22Rv1 (cell line): ENCODE measurements at regions not wholly inside any gene's neighbourhood (a gene's known extent, or its start where the extent isn't known, plus 50 kb on each side); places are given as distances from the start of the nearest gene placed in this dataset.

Experiments used
- ZFX ChIP-seq: fragments of 450-650 bp; IDR thresholded peaks from 2 replicates; pipeline ENCODE4 v1.6.1; 2017; ENCODE audit warnings: antibody characterized with exemption, borderline replicate concordance
- TF ChIP-seq, protein P1 (sequence below): fragments of 450-650 bp; IDR thresholded peaks from 2 replicates; pipeline ENCODE4 v1.5.1; 2017; ENCODE audit warnings: mild to moderate bottlenecking

DNA sequence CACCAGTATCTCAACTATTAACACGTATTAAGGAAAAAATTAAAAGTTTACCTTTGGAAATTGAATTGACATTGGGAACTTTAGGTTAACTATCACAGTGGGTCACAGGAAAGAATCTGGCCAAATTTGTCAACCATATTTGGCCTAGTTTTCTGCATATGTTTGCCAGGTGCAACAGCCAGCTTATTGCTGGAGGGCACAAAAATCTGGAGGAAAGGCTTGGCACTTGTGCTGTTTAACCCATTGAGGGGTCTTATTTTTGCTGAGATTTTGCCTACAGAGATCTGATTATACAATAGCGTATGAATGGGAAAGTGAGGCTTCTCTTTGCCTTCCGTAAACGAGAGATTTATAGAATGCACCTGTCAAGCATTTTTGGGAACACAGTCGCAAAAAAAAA is 190.4 kb downstream of the PRL start:
- TF ChIP-seq, protein P1, sequence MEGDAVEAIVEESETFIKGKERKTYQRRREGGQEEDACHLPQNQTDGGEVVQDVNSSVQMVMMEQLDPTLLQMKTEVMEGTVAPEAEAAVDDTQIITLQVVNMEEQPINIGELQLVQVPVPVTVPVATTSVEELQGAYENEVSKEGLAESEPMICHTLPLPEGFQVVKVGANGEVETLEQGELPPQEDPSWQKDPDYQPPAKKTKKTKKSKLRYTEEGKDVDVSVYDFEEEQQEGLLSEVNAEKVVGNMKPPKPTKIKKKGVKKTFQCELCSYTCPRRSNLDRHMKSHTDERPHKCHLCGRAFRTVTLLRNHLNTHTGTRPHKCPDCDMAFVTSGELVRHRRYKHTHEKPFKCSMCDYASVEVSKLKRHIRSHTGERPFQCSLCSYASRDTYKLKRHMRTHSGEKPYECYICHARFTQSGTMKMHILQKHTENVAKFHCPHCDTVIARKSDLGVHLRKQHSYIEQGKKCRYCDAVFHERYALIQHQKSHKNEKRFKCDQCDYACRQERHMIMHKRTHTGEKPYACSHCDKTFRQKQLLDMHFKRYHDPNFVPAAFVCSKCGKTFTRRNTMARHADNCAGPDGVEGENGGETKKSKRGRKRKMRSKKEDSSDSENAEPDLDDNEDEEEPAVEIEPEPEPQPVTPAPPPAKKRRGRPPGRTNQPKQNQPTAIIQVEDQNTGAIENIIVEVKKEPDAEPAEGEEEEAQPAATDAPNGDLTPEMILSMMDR = no peak
- no peak for TF ChIP-seq ZFX
